GM12864 (cell line): ENCODE measurements at regions not wholly inside any gene's neighbourhood (a gene's known extent, or its start where the extent isn't known, plus 50 kb on each side); places are given as distances from the start of the nearest gene placed in this dataset.
"Not testable (repeated sequence)": the region's sequence is repeated elsewhere in the genome, so short reads cannot be mapped to it uniquely, and the experiment has no call there.

Experiments
- DNase-seq: peaks from one replicate; pipeline ENCODE4 v3.0.0-alpha.2; 2011; ENCODE audit warnings: low read depth
- H3K4me3 ChIP-seq: 2 replicates; pipeline ENCODE4 v1.5.1; 2011; ENCODE audit warnings: mild to moderate bottlenecking, low read depth, low read length, control low read depth
- TF ChIP-seq, protein P1 (sequence below): IDR thresholded peaks from 2 replicates; pipeline ENCODE4 v1.5.1; 2011; ENCODE audit warnings: low read depth, mild to moderate bottlenecking, moderate library complexity, low read length, control low read depth, inconsistent platforms; ENCODE audit errors: missing control alignments

DNA sequence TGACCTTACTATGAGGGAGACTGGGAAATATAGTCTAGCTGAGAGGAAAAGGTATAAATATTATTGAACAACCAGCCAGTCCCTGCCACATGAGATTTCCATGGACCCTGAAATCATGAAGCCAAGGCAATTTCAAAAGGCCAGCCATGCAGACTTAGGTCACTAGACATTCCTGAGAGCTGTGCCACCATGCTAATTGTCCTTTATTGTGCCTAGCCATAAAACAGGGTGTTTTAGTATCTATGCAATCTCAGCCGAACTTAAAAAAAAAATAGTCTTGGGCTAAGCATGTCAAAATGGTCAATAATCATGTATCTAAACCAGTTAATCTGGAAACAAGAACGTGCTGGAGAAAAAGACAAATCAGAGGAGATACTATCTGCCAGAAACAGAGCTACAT, 269.5 kb downstream of the LNPK start:
- H3K4me3 ChIP-seq, result no peak overlapping the region
- DNase-seq, result no peak
- TF ChIP-seq, protein P1, sequence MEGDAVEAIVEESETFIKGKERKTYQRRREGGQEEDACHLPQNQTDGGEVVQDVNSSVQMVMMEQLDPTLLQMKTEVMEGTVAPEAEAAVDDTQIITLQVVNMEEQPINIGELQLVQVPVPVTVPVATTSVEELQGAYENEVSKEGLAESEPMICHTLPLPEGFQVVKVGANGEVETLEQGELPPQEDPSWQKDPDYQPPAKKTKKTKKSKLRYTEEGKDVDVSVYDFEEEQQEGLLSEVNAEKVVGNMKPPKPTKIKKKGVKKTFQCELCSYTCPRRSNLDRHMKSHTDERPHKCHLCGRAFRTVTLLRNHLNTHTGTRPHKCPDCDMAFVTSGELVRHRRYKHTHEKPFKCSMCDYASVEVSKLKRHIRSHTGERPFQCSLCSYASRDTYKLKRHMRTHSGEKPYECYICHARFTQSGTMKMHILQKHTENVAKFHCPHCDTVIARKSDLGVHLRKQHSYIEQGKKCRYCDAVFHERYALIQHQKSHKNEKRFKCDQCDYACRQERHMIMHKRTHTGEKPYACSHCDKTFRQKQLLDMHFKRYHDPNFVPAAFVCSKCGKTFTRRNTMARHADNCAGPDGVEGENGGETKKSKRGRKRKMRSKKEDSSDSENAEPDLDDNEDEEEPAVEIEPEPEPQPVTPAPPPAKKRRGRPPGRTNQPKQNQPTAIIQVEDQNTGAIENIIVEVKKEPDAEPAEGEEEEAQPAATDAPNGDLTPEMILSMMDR, result no peak

DNA sequence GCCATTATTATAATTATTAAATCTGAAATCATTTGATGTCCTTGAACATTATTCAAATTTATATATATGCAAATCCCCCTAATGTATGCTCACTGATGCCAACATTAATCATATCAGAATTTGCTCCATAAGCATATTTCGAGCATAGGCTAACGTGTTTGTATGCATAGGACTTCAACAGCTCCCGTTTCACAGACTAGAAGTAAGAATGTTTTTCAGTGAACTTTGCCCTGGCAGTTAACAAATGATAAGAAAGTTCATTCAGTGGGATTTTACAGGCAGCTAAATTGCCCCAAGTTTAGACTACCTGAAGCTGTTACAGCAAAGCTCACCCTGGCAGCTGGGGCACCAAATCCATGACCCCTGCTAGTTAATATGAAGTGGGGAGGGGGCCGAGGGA, 272.0 kb downstream of the LNPK start:
- DNase-seq, result no peak
- H3K4me3 ChIP-seq, result no peak overlapping the region
- TF ChIP-seq, protein P1, result no peak

DNA sequence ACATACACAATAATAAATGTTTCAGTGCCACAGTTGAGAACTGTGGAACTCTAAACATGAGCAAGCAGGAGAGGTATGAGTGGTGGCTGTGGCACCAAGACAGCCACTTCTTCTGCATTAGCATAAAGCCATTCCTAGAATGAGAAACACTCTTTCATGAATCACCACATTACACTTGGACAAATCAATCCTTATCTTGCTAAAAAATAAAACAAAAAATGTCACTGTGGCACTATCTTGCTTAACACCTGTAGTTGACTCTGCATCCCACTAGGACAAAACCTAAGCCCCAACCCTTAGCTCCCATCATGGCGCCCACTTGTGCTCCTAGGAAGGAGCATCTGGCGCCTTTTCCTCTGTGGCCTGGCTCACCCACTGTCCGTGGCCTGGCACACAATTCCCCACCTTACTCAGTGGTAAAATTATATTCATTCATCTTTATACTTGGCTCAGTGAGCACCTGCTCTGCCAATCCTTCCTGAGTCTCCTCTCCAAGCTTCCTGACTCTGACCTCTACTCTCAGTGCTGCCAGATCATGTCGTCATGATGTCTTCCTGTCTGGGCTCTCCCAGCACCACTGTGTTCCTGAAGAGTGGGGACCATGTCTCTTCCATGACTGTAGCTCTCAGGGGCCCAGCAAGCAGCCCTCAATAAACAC, 272.9 kb downstream of the LNPK start:
- no peak overlapping the region for H3K4me3 ChIP-seq
- DNase-seq, result no peak
- TF ChIP-seq, protein P1, result no peak

DNA sequence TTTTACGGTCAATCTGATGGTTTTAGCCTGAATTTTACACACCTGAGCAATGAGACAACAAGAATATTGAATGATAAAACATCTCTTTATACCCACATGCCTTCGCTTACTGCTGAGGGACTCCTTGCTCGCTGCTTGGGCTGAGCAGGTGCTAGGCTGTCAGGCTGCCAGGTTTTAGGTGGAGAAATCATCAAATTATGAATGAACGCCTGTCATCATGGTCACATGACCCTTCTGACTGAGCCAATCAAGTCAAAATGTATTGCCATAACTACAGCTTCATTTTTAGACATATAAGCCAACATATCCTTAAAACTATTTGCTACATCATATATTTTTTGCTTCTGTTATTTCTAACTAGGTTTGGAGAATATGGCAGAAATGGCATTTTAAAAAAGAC, 274.0 kb downstream of the LNPK start:
- no peak for DNase-seq
- TF ChIP-seq, protein P1, result no peak
- H3K4me3 ChIP-seq, result no peak overlapping the region

DNA sequence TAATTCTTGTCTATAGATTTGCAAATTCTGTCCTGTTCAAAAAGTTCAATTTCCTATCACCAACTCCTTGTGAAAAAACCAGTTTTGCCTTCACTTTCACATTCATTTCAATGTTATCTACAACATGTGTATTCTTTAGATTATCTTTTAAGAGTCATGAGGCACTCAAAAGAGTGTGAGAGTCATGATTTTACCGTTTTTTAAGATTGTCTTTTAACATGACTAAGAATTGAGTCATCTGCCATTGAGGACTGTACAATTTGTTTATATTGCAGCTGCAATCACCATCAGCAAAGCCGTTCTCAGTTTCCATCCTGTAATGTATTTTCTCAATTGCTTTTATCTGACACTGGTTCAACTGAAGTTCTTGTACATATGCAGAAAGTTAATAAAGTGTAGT, 275.8 kb downstream of the LNPK start:
- TF ChIP-seq, protein P1, result no peak
- DNase-seq, result no peak
- H3K4me3 ChIP-seq, result no peak overlapping the region

DNA sequence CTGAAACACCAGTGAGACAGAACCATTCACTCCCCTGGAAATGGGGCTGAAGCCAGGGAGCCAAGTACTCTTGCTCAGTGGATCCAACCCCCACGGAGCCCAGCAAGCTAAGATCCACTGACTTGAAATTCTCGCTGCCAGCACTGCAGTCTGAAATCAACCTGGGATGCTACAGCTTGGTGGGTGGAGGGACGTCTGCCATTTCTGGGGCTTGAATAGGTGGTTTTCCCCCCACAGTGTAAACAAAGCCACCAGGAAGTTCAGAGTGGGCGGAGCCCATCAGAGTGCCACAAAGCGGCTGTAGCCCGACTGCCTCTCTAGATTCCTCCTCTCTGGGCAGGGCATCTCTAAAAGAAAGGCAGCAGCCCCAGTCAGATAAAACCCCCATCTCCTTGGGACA, 292.8 kb downstream of the LNPK start:
- TF ChIP-seq, protein P1, result no peak
- no peak overlapping the region for H3K4me3 ChIP-seq
- no peak for DNase-seq

DNA sequence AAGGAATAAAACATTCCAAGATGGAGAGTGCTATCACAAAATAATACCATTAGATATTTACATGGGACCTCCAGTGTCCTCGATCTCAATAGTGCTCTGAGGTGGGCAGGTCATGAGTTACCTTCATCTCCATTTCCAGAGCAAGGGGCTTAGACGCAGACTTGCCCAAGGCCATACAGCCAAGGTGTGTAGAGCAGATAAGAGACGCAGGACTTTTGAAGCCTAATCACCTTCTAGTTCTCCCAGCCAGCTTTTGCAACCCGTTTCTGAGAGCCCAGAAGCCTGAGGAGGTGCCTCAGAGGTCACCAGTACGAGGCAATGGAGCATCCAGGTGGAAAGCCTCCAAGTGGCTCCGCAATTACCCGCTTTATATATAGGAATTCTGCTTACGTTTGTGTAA, 294.7 kb downstream of the LNPK start:
- TF ChIP-seq, protein P1, result no peak
- no peak overlapping the region for H3K4me3 ChIP-seq
- no peak for DNase-seq

DNA sequence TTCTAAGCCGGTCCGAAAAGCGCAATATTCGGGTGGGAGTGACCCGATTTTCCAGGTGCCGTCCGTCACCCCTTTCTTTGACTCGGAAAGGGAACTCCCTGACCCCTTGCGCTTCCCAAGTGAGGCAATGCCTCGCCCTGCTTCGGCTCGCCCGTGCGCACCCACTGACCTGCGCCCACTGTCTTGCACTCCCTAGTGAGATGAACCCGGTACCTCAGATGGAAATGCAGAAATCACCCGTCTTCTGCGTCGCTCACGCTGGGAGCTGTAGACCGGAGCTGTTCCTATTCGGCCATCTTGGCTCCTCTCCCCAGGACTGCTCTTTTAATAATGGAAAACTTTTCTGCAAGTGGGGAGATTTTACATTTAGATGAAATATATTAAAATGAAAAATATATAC, 297.5 kb downstream of the LNPK start:
- not testable (repeated sequence) for DNase-seq, H3K4me3 ChIP-seq
